ENCODE measurements at regions not wholly inside any gene's neighbourhood (a gene's known extent, or its start where the extent isn't known, plus 50 kb on each side); places are given as distances from the start of the nearest gene placed in this dataset.

DNA sequence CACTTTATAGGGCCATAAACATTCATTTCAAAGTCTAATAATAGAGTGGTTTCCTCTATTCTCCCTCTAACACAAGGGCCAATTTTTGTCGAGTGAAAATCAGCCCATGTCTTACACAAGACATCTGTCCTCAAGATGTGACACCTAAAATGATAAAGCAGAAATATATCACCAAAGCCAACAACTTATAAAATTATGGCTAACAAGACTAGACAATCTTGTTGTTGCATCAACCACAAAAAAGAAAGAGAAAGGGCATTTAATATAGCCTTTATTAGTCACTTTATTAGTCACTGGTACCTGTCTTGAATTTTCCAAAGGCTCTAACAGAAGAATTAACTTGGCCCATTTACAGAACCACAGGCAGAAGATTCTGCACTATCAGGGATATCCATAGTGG is 161.6 kb downstream of the SMIM20 start:
- Mint-ChIP-seq H3K27ac (peak overlapping the region in 5 of 6 donors; percentile 2 to 64 (median 51)), H3K4me3 (peak overlapping the region in 4 of 5 donors; percentile 0 to 56 (median 16)), H3K4me1 (peaks cover 25 to 36% of the 10 kb centered on the region in 2 donors), H3K27me3 (ENCODE audit: low read depth in 3 of 3) (peaks cover 2 to 11% (median 5%) of the 10 kb centered on the region in 3 donors), H3K36me3 (no peaks in the 10 kb centered on the region), H3K9me3 (no peaks in the 10 kb centered on the region)
- DNase-seq: peak in 2 of 3 donors; percentile 8 to 27

DNA sequence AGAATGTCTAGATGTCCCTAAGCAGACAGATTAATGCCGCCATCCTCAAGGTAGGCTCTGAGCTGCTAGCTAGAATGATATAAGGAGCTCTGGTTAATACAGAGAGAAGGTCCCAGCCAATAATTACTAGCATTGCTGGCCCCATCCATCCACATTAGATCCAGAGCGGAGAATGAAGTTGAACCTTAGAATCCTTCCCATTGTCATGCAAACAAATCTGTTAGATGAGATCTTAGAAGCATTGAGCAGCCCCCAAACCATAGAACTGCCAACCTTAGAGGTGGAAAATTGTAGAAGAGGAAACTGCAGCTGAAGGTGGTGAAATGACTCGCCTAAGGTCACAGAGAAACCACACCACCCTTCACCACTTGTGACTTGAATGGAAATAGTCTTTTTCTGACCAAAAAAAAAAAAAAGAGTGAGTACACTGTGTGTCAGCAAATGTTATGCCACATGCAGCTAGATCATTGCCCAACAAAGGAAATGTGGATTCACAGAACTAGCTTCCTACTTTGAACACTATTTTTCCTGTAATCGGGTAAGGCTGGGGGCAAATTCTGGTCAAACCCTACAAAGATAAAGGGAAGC is 162.1 kb downstream of the SMIM20 start:
- Mint-ChIP-seq H3K27ac (peak overlapping the region; percentile 2 to 64 (median 45)), H3K36me3 (no peaks in the 10 kb centered on the region), H3K4me3 (peak overlapping the region; percentile 3 to 56 (median 19)), H3K27me3 (ENCODE audit: low read depth in 3 of 3) (peaks cover 2 to 13% (median 5%) of the 10 kb centered on the region in 3 donors), H3K9me3 (no peaks in the 10 kb centered on the region), H3K4me1 (peaks cover 25 to 36% of the 10 kb centered on the region in 2 donors)
- DNase-seq: peak; percentile 34 to 66 (median 54)

DNA sequence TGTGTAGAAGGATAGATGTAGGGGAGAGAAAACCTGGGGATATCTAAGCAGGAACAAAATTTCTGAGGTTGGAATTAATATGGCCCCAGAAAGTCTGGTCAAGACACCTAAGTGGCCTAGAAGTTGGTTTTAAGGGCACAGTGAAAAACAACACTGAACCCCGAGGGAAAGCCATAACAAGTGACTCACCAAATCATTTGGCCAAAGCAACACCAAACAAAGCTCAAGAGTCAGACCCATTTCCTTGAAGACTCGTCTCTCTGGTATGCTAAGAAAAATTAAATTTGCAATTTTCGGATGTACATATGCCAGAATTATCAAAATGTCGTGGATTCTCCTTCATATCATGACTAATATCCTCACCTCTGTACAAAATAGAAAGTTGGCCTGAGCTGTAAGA is 162.9 kb downstream of the SMIM20 start:
- no peak overlapping the region for H3K27ac Mint-ChIP-seq
- H3K9me3 Mint-ChIP-seq: no peaks in the 10 kb centered on the region
- H3K4me1 Mint-ChIP-seq: peaks cover 25 to 44% of the 10 kb centered on the region in 2 donors

DNA sequence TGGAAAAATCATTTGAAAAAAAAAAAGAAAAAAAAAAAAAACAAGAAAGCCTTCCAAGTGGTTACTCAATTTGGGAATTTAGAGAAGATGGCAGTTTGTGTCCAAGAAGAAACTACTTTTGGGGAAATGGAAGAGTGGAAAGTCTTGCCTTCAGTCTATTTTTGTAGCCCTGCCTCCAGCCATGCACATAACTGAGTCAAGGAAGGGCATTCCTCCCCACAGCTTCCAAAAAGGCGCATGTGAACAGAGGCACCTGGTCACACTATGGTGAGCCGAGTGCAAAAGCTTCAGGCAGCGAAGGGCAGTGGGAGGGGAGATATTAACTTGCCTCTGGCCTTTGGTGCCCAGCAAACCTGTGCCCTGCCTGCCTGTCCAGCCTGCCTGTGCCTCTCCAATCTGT is 163.7 kb downstream of the SMIM20 start:
- DNase-seq: no peak
- Mint-ChIP-seq H3K4me1 (peaks cover 26 to 48% of the 10 kb centered on the region in 2 donors), H3K27ac (no peak overlapping the region)

More for the DNA sequence above, 162.9 kb downstream of the SMIM20 start:
- Mint-ChIP-seq H3K36me3 (no peaks in the 10 kb centered on the region), H3K27me3 (ENCODE audit: low read depth in 3 of 3) (peaks cover 2 to 14% (median 5%) of the 10 kb centered on the region in 3 donors), H3K4me3 (peak overlapping the region in 2 of 5 donors; percentile 28 to 56)
- no peak for DNase-seq

DNA sequence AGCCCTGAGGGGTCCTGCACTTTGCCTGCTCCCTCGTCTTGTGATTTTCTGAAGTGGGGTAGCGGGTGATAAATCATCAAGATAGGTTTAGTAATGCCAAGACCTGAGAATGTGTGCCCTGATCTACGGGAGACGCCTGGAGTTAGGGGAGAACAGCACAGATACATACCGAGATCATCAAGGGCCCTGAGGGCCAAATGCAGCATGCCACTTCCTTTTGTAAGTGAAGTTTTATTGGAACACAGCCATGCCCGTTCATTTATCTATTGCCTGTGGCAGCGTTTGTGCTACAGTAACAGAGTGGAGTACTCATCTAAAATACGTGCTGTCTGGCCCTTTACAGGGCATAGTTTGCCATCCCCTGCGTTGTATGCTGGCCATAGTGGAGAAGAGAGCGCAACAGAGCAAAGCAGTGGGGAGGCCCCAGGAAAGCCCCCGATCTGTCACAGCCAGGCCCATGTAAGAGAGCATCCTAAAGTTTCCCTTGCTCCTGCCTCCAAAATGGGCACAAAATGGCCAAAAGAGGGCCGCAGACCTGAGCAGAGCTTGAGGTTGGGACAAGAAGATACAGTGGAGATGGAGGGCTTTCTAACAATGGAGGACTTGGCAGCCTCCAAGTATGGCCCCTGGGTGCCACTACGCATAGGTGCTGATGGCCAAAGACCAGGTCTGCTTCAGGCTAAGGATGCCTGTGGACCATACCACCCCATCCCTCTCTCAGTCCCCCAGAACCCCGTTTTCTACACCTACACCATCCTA is 167.0 kb downstream of the SMIM20 start:
- peaks cover 7 to 17% (median 9%) of the 10 kb centered on the region in 3 donors for H3K27me3 Mint-ChIP-seq (ENCODE audit: low read depth in 3 of 3)
- no peak overlapping the region for H3K4me3 Mint-ChIP-seq
- H3K4me1 Mint-ChIP-seq: peaks cover 11 to 26% of the 10 kb centered on the region in 2 donors
- no peaks in the 10 kb centered on the region for H3K36me3 Mint-ChIP-seq
- no peak for DNase-seq
- no peak overlapping the region for H3K27ac Mint-ChIP-seq
- no peaks in the 10 kb centered on the region for H3K9me3 Mint-ChIP-seq

More for the DNA sequence above, 163.7 kb downstream of the SMIM20 start:
- Mint-ChIP-seq H3K36me3 (no peaks in the 10 kb centered on the region), H3K27me3 (ENCODE audit: low read depth in 3 of 3) (peaks cover 2 to 14% (median 5%) of the 10 kb centered on the region in 3 donors), H3K9me3 (no peaks in the 10 kb centered on the region), H3K4me3 (no peak overlapping the region)

DNA sequence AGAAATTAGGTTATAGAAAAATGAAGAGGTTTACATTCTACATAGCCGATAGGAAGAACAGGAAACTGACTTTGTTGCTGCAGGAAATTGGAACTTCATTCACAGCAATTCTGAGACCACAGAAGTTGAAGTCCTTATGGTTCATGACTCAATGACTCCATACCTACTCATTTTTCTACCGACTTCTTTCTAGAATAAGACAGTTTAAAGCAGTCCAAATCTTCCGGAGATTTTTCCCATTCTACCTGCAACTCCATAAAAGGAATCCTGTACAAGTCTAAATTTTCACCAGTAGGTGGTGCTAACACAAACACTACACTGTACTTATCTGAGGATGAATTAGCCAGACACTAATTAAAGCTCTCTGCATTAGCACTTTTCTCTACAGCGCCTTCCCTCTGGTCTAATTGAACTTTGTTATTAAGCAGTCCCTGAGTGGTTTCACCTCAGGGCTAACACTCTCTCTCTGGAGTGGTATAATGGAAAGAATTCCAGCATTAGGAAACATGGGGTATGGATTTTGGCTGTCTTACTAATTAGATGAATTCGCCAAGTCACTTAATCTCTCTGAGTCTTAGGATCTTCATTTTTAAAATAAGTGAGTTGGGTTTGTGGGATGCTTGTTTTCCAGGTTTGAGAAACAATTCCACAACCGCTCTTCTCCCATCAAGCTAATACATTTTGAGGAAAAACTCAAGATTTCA is 167.9 kb downstream of the SMIM20 start:
- Mint-ChIP-seq H3K27me3 (ENCODE audit: low read depth in 3 of 3) (peaks cover 6 to 19% (median 7%) of the 10 kb centered on the region in 3 donors), H3K4me3 (no peak overlapping the region), H3K9me3 (peaks cover 0 to 2% (median 0%) of the 10 kb centered on the region in 6 donors), H3K4me1 (peaks cover 3 to 17% of the 10 kb centered on the region in 2 donors), H3K36me3 (no peaks in the 10 kb centered on the region), H3K27ac (no peak overlapping the region)
- peak; percentile 19 to 49 (median 39) for DNase-seq

DNA sequence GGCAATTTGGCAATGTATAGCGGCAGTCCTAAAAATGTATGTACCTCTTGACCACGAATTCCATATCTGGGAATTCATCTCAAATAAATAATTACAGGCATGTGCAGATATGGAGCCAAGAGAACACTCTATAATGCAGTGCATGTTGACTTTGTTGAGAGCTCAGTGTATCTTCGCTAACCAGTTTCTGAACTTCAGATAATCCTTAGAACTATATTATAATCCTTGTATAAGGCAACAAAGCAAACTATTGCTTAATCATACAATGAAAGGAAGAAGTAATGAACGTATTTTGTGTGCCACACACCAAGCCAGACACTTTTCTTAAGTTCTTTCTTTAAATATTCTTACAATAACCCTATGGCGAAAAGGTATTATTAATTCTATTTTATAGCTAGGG is 168.5 kb downstream of the SMIM20 start:
- no peak for DNase-seq
- Mint-ChIP-seq H3K36me3 (no peaks in the 10 kb centered on the region), H3K9me3 (peaks cover 0 to 2% (median 0%) of the 10 kb centered on the region in 6 donors), H3K27me3 (ENCODE audit: low read depth in 3 of 3) (peaks cover 6 to 19% (median 7%) of the 10 kb centered on the region in 3 donors), H3K27ac (no peak overlapping the region), H3K4me1 (peaks cover 1 to 12% of the 10 kb centered on the region in 2 donors), H3K4me3 (no peak overlapping the region)

DNA sequence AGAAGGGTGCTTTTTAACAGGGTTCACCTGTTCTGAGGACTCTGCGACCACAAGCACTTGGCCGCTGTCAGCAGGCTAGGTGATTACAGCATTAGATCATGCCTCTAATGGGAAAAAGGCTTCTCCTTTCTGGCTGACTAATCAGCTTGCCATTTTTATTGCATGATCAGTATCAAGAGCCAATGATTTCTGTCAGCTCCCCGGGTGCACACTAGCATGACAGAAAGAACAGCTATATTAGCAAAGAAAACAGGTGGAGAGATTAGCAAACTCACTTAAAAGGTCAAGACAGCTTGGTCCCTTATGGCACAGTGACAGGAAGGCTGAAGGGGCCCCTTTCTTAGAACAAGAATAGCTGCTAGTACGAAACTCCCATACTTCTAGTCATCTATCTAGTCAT is 170.0 kb downstream of the SMIM20 start:
- no peak for DNase-seq
- no peak overlapping the region for H3K27ac Mint-ChIP-seq
- H3K9me3 Mint-ChIP-seq: peaks cover 0 to 2% (median 0%) of the 10 kb centered on the region in 6 donors
- H3K36me3 Mint-ChIP-seq: no peaks in the 10 kb centered on the region
- H3K4me1 Mint-ChIP-seq: peaks cover 5 to 21% of the 10 kb centered on the region in 2 donors
- H3K4me3 Mint-ChIP-seq: no peak overlapping the region
- H3K27me3 Mint-ChIP-seq (ENCODE audit: low read depth in 3 of 3): peaks cover 7 to 19% (median 9%) of the 10 kb centered on the region in 3 donors

DNA sequence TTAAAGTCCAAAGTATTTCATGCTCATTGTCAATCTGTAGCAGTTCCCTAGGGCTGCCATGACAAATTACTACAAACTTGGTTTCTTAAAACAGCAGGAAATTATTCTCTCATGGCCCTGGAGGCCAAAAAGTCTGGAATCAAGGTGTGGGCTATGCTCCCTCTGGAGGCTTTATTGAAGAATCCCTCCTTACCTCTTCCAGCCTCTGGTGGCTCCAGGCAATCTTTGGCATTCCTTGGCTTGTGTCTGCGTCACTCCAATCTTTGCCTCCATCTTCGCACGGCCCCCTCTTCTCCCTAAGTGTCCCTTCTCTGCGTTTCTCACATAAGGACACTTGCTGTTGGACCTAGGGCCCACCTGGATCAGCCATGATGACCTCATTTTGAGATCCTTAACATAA is 170.4 kb downstream of the SMIM20 start:
- Mint-ChIP-seq H3K4me3 (no peak overlapping the region), H3K27me3 (ENCODE audit: low read depth in 3 of 3) (peaks cover 7 to 19% (median 9%) of the 10 kb centered on the region in 3 donors), H3K4me1 (peaks cover 5 to 21% of the 10 kb centered on the region in 2 donors), H3K9me3 (peaks cover 0 to 2% (median 0%) of the 10 kb centered on the region in 6 donors), H3K27ac (no peak overlapping the region), H3K36me3 (no peaks in the 10 kb centered on the region)
- no peak for DNase-seq

DNA sequence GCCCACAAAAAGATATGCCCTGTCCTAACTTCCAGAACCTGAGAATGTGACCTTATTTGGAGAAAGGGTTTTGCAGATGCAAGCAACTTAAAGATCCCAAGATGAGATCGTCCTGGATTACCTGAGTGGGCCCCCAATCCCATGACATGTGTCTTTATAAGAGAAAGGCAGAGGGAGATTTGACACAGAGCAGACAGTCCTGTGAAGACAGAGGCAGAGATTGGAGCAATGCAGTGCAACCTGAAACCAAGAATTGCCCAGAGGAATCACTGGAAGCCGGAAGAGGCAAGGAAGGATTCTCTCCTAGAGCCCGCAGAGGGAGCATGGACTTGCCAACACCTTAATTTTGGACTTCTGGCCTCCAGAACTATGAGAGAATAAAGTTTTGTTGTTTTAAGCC is 171.5 kb downstream of the SMIM20 start:
- Mint-ChIP-seq H3K27ac (no peak overlapping the region), H3K9me3 (peaks cover 2 to 8% (median 4%) of the 10 kb centered on the region in 6 donors), H3K36me3 (peaks cover 0 to 1% (median 0%) of the 10 kb centered on the region in 3 donors), H3K4me3 (no peak overlapping the region), H3K27me3 (ENCODE audit: low read depth in 3 of 3) (peaks cover 5 to 17% (median 15%) of the 10 kb centered on the region in 3 donors), H3K4me1 (peaks cover 5 to 21% of the 10 kb centered on the region in 2 donors)
- no peak for DNase-seq

DNA sequence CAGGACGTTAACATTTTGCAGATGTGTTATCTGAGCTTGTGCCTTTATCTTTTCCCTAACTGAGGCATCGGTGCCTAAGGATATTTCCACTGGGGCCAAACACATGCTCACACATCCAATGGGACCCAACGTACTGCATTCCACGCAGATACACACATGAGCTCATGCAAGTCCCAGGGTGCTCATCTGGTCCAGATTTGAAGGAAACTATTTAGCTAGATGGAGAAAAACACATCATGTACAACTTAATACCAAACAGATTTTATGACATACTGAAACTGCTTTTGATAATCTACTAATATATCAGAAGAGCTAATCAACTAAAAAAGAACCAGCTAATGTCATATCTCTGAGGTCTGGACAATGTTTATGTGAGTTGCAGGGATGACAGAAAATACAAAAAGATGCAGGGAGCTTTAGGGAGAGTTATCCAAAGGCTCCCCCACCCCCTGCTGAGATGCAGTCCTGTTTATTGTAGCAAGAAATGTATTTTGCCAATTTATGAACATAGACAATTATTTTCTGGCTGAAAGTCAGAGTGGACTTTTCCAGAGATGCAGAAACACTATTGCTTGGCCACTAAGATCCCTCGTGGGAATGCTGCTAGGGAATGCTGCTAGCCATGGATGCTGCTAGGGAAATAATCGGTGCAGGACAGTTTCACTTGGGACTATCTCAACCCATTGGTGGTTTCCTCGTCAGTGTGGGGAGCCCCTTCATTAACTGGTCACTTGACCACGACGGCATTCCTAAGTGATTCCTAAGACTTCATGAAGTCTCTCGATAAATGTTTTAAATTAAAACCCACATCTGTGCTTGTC is 172.8 kb downstream of the SMIM20 start:
- peaks cover 0 to 7% (median 0%) of the 10 kb centered on the region in 3 donors for H3K36me3 Mint-ChIP-seq
- DNase-seq: no peak
- peaks cover 5 to 22% (median 18%) of the 10 kb centered on the region in 3 donors for H3K27me3 Mint-ChIP-seq (ENCODE audit: low read depth in 3 of 3)
- peaks cover 4 to 15% (median 11%) of the 10 kb centered on the region in 6 donors for H3K9me3 Mint-ChIP-seq
- H3K27ac Mint-ChIP-seq: no peak overlapping the region
- H3K4me1 Mint-ChIP-seq: peaks cover 5 to 14% of the 10 kb centered on the region in 2 donors
- H3K4me3 Mint-ChIP-seq: no peak overlapping the region

DNA sequence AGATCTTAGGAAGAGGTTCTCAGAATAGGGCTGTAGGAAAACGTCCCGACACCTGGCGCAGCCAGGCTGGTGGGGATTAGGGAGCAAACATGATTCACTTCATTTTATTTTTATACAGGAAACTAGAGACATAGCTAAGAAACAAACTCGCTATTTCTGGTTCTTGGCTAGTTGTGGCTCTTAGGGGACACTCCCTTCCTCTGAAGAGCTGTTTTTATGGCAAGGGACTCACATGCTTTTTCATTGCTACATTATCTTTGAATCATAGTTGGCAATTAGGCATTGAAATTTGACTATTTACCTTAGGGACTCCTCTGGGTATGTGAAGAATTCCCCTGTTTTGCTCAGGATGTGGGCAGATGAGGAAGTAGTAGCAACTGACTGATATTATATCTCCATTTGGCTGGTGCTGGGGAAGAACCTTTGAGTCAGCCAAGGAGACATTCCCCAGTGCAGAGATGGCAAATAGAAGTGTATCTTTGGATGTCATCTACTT is 174.5 kb downstream of the SMIM20 start:
- DNase-seq: no peak
- Mint-ChIP-seq H3K27ac (no peak overlapping the region), H3K4me3 (no peak overlapping the region), H3K9me3 (peaks cover 4 to 15% (median 11%) of the 10 kb centered on the region in 6 donors), H3K36me3 (peaks cover 0 to 7% (median 0%) of the 10 kb centered on the region in 3 donors), H3K4me1 (peaks cover 3 to 13% of the 10 kb centered on the region in 2 donors), H3K27me3 (ENCODE audit: low read depth in 3 of 3) (peaks cover 2 to 16% (median 13%) of the 10 kb centered on the region in 3 donors)

DNA sequence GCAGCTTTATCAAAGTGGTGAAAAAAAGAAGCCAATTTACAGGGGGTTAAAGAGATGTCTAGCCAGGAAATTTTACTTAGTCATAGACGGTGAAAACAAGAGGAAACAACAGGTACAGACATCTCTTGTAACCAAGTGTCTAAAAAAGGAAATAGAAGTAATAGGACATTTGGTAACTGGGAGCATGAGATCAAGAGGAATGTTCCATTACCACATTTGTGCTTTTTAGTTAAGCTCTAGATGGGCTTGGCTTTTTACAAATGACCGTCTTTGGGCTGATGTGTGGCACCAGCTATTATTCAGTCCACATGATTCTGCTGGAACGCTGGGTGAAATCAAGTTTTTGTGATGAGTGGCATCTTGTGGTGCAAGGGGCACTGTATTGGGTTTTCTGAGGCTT is 179.5 kb downstream of the SMIM20 start:
- peaks cover 2 to 14% (median 13%) of the 10 kb centered on the region in 3 donors for H3K27me3 Mint-ChIP-seq (ENCODE audit: low read depth in 3 of 3)
- DNase-seq: no peak
- peaks cover 4 to 18% (median 11%) of the 10 kb centered on the region in 6 donors for H3K9me3 Mint-ChIP-seq
- H3K36me3 Mint-ChIP-seq: peaks cover 0 to 7% (median 0%) of the 10 kb centered on the region in 3 donors
- H3K27ac Mint-ChIP-seq: no peak overlapping the region
- peaks cover 2 to 7% of the 10 kb centered on the region in 2 donors for H3K4me1 Mint-ChIP-seq
- H3K4me3 Mint-ChIP-seq: no peak overlapping the region

Measured in immature natural killer cell (primary cell).